WERI-Rb-1 (cell line): ENCODE measurements at regions not wholly inside any gene's neighbourhood (a gene's known extent, or its start where the extent isn't known, plus 50 kb on each side); places are given as distances from the start of the nearest gene placed in this dataset.

Experiments used
- DNase-seq: peaks from one replicate; pipeline ENCODE4 v3.0.0-alpha.2; 2020
- H3K27ac ChIP-seq: fragments of 250-450 bp; sonication (Bioruptor Pico); 2 replicates; pipeline ENCODE4 v1.5.1; 2020; ENCODE audit warnings: mild to moderate bottlenecking, moderate library complexity
- H3K27me3 ChIP-seq: fragments of 250-450 bp; sonication (Bioruptor Pico); 2 replicates; pipeline ENCODE4 v1.5.1; 2021; ENCODE audit warnings: mild to moderate bottlenecking, low read depth, moderate library complexity; ENCODE audit not compliant: insufficient read depth, severe bottlenecking
- H3K36me3 ChIP-seq: fragments of 250-450 bp; sonication (Bioruptor Pico); 2 replicates; pipeline ENCODE4 v1.5.1; 2020; ENCODE audit warnings: mild to moderate bottlenecking, moderate library complexity
- H3K4me3 ChIP-seq: 2 replicates; pipeline ENCODE4 v1.5.1; 2011; ENCODE audit warnings: low read depth, mild to moderate bottlenecking, control low read depth, low read length
- H3K9me3 ChIP-seq: fragments of 250-450 bp; sonication (Bioruptor Pico); 2 replicates; pipeline ENCODE4 v1.5.1; 2021; ENCODE audit warnings: mild to moderate bottlenecking, moderate library complexity; ENCODE audit not compliant: severe bottlenecking
- TF ChIP-seq, protein P1 (sequence below): IDR thresholded peaks from 2 replicates; pipeline ENCODE4 v1.5.1; 2011; ENCODE audit warnings: low read depth, mild to moderate bottlenecking, control low read depth, inconsistent platforms, low read length

GRCh38 chr1:185574139-185574875, 159.9 kb upstream of the HMCN1 start:
- Histone ChIP-seq H3K4me3 (no peak overlapping the region), H3K36me3 (no peaks in the 10 kb centered on the region), H3K27me3 (no peaks in the 10 kb centered on the region), H3K27ac (no peak overlapping the region), H3K9me3 (peaks cover 7% of the 10 kb centered on the region)
- DNase-seq, result no peak
- TF ChIP-seq, protein P1, sequence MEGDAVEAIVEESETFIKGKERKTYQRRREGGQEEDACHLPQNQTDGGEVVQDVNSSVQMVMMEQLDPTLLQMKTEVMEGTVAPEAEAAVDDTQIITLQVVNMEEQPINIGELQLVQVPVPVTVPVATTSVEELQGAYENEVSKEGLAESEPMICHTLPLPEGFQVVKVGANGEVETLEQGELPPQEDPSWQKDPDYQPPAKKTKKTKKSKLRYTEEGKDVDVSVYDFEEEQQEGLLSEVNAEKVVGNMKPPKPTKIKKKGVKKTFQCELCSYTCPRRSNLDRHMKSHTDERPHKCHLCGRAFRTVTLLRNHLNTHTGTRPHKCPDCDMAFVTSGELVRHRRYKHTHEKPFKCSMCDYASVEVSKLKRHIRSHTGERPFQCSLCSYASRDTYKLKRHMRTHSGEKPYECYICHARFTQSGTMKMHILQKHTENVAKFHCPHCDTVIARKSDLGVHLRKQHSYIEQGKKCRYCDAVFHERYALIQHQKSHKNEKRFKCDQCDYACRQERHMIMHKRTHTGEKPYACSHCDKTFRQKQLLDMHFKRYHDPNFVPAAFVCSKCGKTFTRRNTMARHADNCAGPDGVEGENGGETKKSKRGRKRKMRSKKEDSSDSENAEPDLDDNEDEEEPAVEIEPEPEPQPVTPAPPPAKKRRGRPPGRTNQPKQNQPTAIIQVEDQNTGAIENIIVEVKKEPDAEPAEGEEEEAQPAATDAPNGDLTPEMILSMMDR, result no peak

GRCh38 chr1:185573677-185574076, 160.5 kb upstream of the HMCN1 start:
- Histone ChIP-seq H3K9me3 (peaks cover 5% of the 10 kb centered on the region), H3K27ac (no peak overlapping the region), H3K27me3 (no peaks in the 10 kb centered on the region), H3K36me3 (no peaks in the 10 kb centered on the region), H3K4me3 (no peak overlapping the region)
- TF ChIP-seq, protein P1, result no peak
- DNase-seq, result no peak

DNA sequence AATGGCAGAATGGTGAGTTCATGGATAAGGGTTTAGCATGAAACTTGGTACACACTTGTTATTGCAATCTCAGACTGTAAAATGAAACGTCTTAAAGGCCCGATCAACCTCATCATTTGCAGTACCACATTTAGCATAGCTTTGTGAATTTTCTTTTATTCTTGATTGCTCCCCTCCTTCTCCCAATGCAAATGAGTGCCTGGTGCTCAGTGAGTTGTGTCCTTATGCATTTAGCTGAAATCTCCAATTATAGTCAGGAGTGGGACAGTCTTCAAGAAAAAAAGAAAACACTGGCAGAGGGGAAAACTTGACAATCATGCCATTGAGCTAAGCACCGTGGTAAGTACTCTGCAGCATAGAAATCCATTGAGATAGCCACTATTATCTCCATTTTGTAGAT, 161.0 kb upstream of the HMCN1 start:
- H3K27me3 ChIP-seq, result no peaks in the 10 kb centered on the region
- no peak for DNase-seq
- peaks cover 2% of the 10 kb centered on the region for H3K9me3 ChIP-seq
- H3K36me3 ChIP-seq, result no peaks in the 10 kb centered on the region
- TF ChIP-seq, protein P1, result no peak
- H3K4me3 ChIP-seq, result no peak overlapping the region
- no peak overlapping the region for H3K27ac ChIP-seq

GRCh38 chr1:185570962-185571361, 163.2 kb upstream of the HMCN1 start:
- H3K36me3 ChIP-seq, result no peaks in the 10 kb centered on the region
- no peaks in the 10 kb centered on the region for H3K27me3 ChIP-seq
- H3K27ac ChIP-seq, result no peak overlapping the region
- DNase-seq, result no peak
- no peak overlapping the region for H3K4me3 ChIP-seq
- no peaks in the 10 kb centered on the region for H3K9me3 ChIP-seq
- TF ChIP-seq, protein P1, result no peak

- Histone ChIP-seq H3K27me3 (no peaks in the 10 kb centered on the region), H3K36me3 (no peaks in the 10 kb centered on the region), H3K9me3 (no peaks in the 10 kb centered on the region), H3K4me3 (no peak overlapping the region), H3K27ac (no peak overlapping the region)
- no peak for DNase-seq
- TF ChIP-seq, protein P1, result no peak
Measured at GRCh38 chr1:185568155-185569123, 165.8 kb upstream of the HMCN1 start.
